ENCODE measurements at regions not wholly inside any gene's neighbourhood (a gene's known extent, or its start where the extent isn't known, plus 50 kb on each side); places are given as distances from the start of the nearest gene placed in this dataset.

DNA sequence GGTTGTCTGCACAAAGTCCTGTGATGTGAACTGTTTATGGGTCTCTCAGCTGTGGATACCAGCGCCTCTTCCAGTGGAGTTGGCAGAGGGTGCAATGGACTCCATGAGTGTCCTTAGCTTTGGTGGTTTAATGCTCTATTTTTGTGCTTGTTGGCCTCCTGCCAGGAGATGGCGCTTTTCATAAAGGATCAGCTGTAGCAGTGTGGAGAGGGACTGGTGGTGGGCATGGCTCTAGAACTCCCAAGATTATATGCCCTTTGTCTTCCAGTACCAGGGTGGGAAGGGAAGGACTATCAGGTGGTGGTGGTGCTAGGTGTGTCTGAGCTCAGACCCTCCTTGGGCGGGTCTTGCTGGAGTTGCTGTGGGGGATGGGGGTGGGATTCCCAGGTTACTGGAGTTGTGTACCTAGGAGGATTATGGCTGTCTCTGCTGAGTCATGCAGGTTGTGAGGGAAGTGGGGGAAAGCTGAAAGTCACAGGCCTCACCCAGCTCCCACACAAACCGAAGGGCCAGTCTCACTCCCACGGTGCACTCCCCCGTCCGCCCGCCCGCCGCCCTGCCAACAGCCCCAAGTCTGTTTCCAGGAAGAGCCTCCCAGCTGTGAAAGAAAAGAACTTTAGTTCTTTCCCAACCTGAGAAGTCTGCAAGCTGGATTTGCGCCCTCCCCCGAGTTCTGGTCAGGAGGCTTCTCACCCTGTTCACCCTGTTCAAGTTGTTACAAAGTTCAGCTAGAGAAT is 108.1 kb downstream of the MARCO start:
- DNase-seq: no peak

All from NCI-H1417 treated with DMSO at 0.1 percent for 48 hours (cell line).